H9 (cell line): ENCODE measurements at regions not wholly inside any gene's neighbourhood (a gene's known extent, or its start where the extent isn't known, plus 50 kb on each side); places are given as distances from the start of the nearest gene placed in this dataset.

Experiments
- DNase-seq: peaks from one replicate; pipeline ENCODE4 v3.0.0-alpha.2; 2017
- H2AFZ ChIP-seq: one replicate; pipeline ENCODE4 v1.6.1; 2013; ENCODE audit warnings: mild to moderate bottlenecking, low read length, control low read depth, moderate library complexity
- H2AK5ac ChIP-seq: 2 replicates; pipeline ENCODE4 v1.6.1; 2013; ENCODE audit warnings: low read length, control low read depth, mixed read lengths; ENCODE audit not compliant: insufficient read length
- H2BK120ac ChIP-seq: one replicate; pipeline ENCODE4 v1.6.1; 2013; ENCODE audit warnings: low read depth, mild to moderate bottlenecking, low read length, control low read depth, inconsistent platforms; ENCODE audit not compliant: poor library complexity, severe bottlenecking
- H2BK12ac ChIP-seq: 2 replicates; pipeline ENCODE4 v1.6.1; 2013; ENCODE audit warnings: low read length, control low read depth, mixed read lengths, low read depth; ENCODE audit not compliant: insufficient read length
- H2BK15ac ChIP-seq: 2 replicates; pipeline ENCODE4 v1.6.1; 2013; ENCODE audit warnings: low read depth, low read length, control low read depth
- H2BK20ac ChIP-seq: one replicate; pipeline ENCODE4 v1.6.1; 2013; ENCODE audit warnings: low read depth, mild to moderate bottlenecking, low read length, control low read depth, inconsistent platforms; ENCODE audit not compliant: poor library complexity, severe bottlenecking
- H2BK5ac ChIP-seq: 2 replicates; pipeline ENCODE4 v1.6.1; 2013; ENCODE audit warnings: low read length, control low read depth, mixed read lengths; ENCODE audit not compliant: insufficient read length
- H3K14ac ChIP-seq: 2 replicates; pipeline ENCODE4 v1.6.1; 2013; ENCODE audit warnings: low read length, control low read depth; ENCODE audit not compliant: insufficient read depth
- H3K18ac ChIP-seq: 2 replicates; pipeline ENCODE4 v1.6.1; 2013; ENCODE audit warnings: low read depth, mild to moderate bottlenecking, mixed read lengths, low read length, control low read depth; ENCODE audit not compliant: insufficient read length
- H3K23ac ChIP-seq: 2 replicates; pipeline ENCODE4 v1.6.1; 2013; ENCODE audit warnings: low read length, control low read depth, mixed read lengths, low read depth; ENCODE audit not compliant: insufficient read length
- H3K23me2 ChIP-seq: 2 replicates; pipeline ENCODE4 v1.6.1; 2013; ENCODE audit warnings: low read depth, mild to moderate bottlenecking, mixed read lengths, low read length, control low read depth; ENCODE audit not compliant: insufficient read length, poor library complexity, severe bottlenecking
- H3K27ac ChIP-seq: 2 replicates; pipeline ENCODE4 v1.5.1; 2013; ENCODE audit warnings: low read length, control low read depth, mixed read lengths, low read depth; ENCODE audit not compliant: insufficient read length
- H3K27me3 ChIP-seq: 2 replicates; pipeline ENCODE4 v1.6.1; 2013; ENCODE audit warnings: low read length, control low read depth, inconsistent platforms; ENCODE audit not compliant: insufficient read depth
- H3K4ac ChIP-seq: 2 replicates; pipeline ENCODE4 v1.6.1; 2013; ENCODE audit warnings: low read depth, mild to moderate bottlenecking, control low read depth, inconsistent platforms, low read length, moderate library complexity
- H3K4me1 ChIP-seq: 2 replicates; pipeline ENCODE4 v1.6.1; 2013; ENCODE audit warnings: low read length, control low read depth, inconsistent platforms; ENCODE audit not compliant: insufficient read depth
- H3K4me2 ChIP-seq: 2 replicates; pipeline ENCODE4 v1.6.1; 2013; ENCODE audit warnings: low read length, control low read depth, mixed read lengths; ENCODE audit not compliant: insufficient read length, insufficient read depth
- H3K56ac ChIP-seq: 2 replicates; pipeline ENCODE4 v1.6.1; 2013; ENCODE audit warnings: low read depth, mild to moderate bottlenecking, mixed read lengths, low read length, control low read depth; ENCODE audit not compliant: insufficient read length
- H3K79me1 ChIP-seq: 2 replicates; pipeline ENCODE4 v1.6.1; 2013; ENCODE audit warnings: low read depth, mild to moderate bottlenecking, moderate library complexity, low read length, control low read depth, inconsistent platforms; ENCODE audit not compliant: insufficient read depth, poor library complexity, severe bottlenecking
- H3K79me2 ChIP-seq: 2 replicates; pipeline ENCODE4 v1.6.1; 2013; ENCODE audit warnings: low read length, control low read depth, inconsistent platforms; ENCODE audit not compliant: insufficient read depth
- H3K9ac ChIP-seq: 2 replicates; pipeline ENCODE4 v1.6.1; 2013; ENCODE audit warnings: low read length, control low read depth, mixed read lengths; ENCODE audit not compliant: insufficient read length; ENCODE audit errors: extremely low read depth
- H3K9me3 ChIP-seq: one replicate; pipeline ENCODE4 v1.6.1; 2013; ENCODE audit warnings: low read depth, low read length, inconsistent platforms; ENCODE audit not compliant: control insufficient read depth
- H3T11ph ChIP-seq: one replicate; pipeline ENCODE4 v1.6.1; 2013; ENCODE audit warnings: mild to moderate bottlenecking, low read length, control low read depth, inconsistent platforms
- H4K20me1 ChIP-seq: one replicate; pipeline ENCODE4 v1.6.1; 2013; ENCODE audit not compliant: control insufficient read depth, insufficient read length, insufficient read depth
- H4K5ac ChIP-seq: 2 replicates; pipeline ENCODE4 v1.6.1; 2013; ENCODE audit warnings: low read depth, mild to moderate bottlenecking, mixed read lengths, low read length, control low read depth; ENCODE audit not compliant: insufficient read length
- H4K8ac ChIP-seq: replicated peaks from 2 replicates; pipeline ENCODE4 v1.6.1; 2013; ENCODE audit warnings: low read length, control low read depth, mixed read lengths, low read depth; ENCODE audit not compliant: insufficient read length
- H4K91ac ChIP-seq: 2 replicates; pipeline ENCODE4 v1.6.1; 2013; ENCODE audit warnings: low read depth, mild to moderate bottlenecking, moderate library complexity, mixed read lengths, low read length, control low read depth; ENCODE audit not compliant: insufficient read length
- H3K27ac Mint-ChIP-seq, 3 experiments: 2 replicates in 2 of 3; 3 replicates in 1 of 3; pipeline ENCODE4 v1.8.0; 2020 to 2021; ENCODE audit warnings: mixed read lengths in 3 of 3, mild to moderate bottlenecking in 1 of 3, moderate library complexity in 1 of 3
- H3K27me3 Mint-ChIP-seq: 2 replicates; pipeline ENCODE4 v1.8.0; 2021; ENCODE audit warnings: low read depth, mild to moderate bottlenecking, moderate library complexity, mixed read lengths
- H3K36me3 Mint-ChIP-seq, 3 experiments: 2 replicates in 2 of 3; 3 replicates in 1 of 3; pipeline ENCODE4 v1.8.0; 2020 to 2021; ENCODE audit warnings: low read depth in 3 of 3, mixed read lengths in 3 of 3; ENCODE audit not compliant: insufficient read depth in 1 of 3
- H3K4me1 Mint-ChIP-seq, 2 experiments: 2 replicates each; pipeline ENCODE4 v1.8.0; 2020; ENCODE audit warnings: mixed read lengths in 2 of 2
- H3K4me3 Mint-ChIP-seq, 2 experiments: 2 replicates in 1 of 2; 3 replicates in 1 of 2; pipeline ENCODE4 v1.8.0; 2020 to 2021; ENCODE audit warnings: mild to moderate bottlenecking in 2 of 2, mixed read lengths in 2 of 2, moderate library complexity in 1 of 2
- H3K9me3 Mint-ChIP-seq, 2 experiments: 2 replicates in 1 of 2; 3 replicates in 1 of 2; pipeline ENCODE4 v1.8.0; 2020; ENCODE audit warnings: mild to moderate bottlenecking in 2 of 2, mixed read lengths in 2 of 2, moderate library complexity in 1 of 2
- WGBS: extraction: QIAGEN DNeasy Blood & Tissue Kit; methylation state at CpG from one replicate; pipeline ENCODE4 v1.1.7; 2013; ENCODE audit warnings: missing lambda C conversion rate, low lambda C conversion rate, mixed read lengths; ENCODE audit not compliant: insufficient read length; ENCODE audit errors: extremely low coverage; 5-methylcytosine and 5-hydroxymethylcytosine counted together
- TF ChIP-seq, protein P1 (sequence below): fragments of 200-600 bp; sonication (generic); conservative IDR thresholded peaks from 3 replicates; pipeline ENCODE4 v1.8.0; 2021; ENCODE audit warnings: antibody characterized with exemption, mild to moderate bottlenecking

DNA sequence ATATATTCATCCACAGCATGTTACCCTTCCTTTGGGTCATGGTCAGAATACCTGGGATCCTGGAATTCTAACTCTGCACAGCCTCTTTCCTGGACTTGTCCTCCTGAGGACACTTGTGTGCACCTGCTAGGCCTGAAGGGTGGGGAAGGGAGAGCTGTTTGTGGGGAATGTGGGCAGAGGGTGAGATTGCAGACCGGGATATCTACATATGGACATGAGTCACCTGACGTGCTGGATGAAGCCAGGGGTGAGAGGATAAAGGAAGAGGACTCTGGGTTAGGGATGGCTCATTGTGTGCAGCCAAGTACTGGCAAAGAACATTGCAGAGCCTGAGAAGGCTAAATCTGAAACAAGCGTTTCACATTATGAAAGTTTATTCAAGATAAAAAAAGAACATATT, 241.4 kb upstream of the RPS23 start:
- no CpG with 5 or more reads among the region's 3 CpGs for WGBS
- Histone ChIP-seq H3K79me2 (no peaks in the 10 kb centered on the region), H2AK5ac (no peak overlapping the region), H3T11ph (no peak overlapping the region), H3K9ac (no peak overlapping the region), H3K23ac (no peak overlapping the region), H4K8ac (no peak overlapping the region), H4K91ac (no peak overlapping the region), H3K18ac (no peak overlapping the region), H3K14ac (no peak overlapping the region), H4K20me1 (no peaks in the 10 kb centered on the region), H2BK12ac (no peak overlapping the region), H2BK15ac (no peak overlapping the region), H3K27ac (no peak overlapping the region), H3K56ac (no peak overlapping the region), H3K23me2 (no peaks in the 10 kb centered on the region), H3K4me1 (peaks cover 5% of the 10 kb centered on the region; the same call in 1 of the 2 replicates), H2BK5ac (no peak overlapping the region), H3K9me3 (no peaks in the 10 kb centered on the region), H2BK20ac (no peak overlapping the region), H2AFZ (no peak overlapping the region), H3K4ac (no peak overlapping the region), H2BK120ac (no peak overlapping the region), H3K79me1 (no peaks in the 10 kb centered on the region), H3K4me2 (no peak overlapping the region), H4K5ac (no peak overlapping the region), H3K27me3 (no peaks in the 10 kb centered on the region)
- Mint-ChIP-seq H3K4me3 (no peak overlapping the region), H3K27me3 (no peaks in the 10 kb centered on the region), H3K4me1 (peaks cover 22 to 29% of the 10 kb centered on the region in 2 experiments), H3K9me3 (0 out of 5 replicates have a peak, but pooled peaks cover 0 to 4% of the 10 kb centered on the region in 2 experiments), H3K36me3 (peaks cover 0 to 1% (median 0%) of the 10 kb centered on the region in 3 experiments; a peak in 1 of 7 replicates), H3K27ac (no peak overlapping the region)
- DNase-seq, result no peak
- TF ChIP-seq, protein P1, sequence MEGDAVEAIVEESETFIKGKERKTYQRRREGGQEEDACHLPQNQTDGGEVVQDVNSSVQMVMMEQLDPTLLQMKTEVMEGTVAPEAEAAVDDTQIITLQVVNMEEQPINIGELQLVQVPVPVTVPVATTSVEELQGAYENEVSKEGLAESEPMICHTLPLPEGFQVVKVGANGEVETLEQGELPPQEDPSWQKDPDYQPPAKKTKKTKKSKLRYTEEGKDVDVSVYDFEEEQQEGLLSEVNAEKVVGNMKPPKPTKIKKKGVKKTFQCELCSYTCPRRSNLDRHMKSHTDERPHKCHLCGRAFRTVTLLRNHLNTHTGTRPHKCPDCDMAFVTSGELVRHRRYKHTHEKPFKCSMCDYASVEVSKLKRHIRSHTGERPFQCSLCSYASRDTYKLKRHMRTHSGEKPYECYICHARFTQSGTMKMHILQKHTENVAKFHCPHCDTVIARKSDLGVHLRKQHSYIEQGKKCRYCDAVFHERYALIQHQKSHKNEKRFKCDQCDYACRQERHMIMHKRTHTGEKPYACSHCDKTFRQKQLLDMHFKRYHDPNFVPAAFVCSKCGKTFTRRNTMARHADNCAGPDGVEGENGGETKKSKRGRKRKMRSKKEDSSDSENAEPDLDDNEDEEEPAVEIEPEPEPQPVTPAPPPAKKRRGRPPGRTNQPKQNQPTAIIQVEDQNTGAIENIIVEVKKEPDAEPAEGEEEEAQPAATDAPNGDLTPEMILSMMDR, result no peak
